H9 (cell line): ENCODE measurements at regions not wholly inside any gene's neighbourhood (a gene's known extent, or its start where the extent isn't known, plus 50 kb on each side); places are given as distances from the start of the nearest gene placed in this dataset.

Experiments
- DNase-seq: peaks from one replicate; pipeline ENCODE4 v3.0.0-alpha.2; 2017
- H2AFZ ChIP-seq: one replicate; pipeline ENCODE4 v1.6.1; 2013; ENCODE audit warnings: mild to moderate bottlenecking, low read length, control low read depth, moderate library complexity
- H2AK5ac ChIP-seq: 2 replicates; pipeline ENCODE4 v1.6.1; 2013; ENCODE audit warnings: low read length, control low read depth, mixed read lengths; ENCODE audit not compliant: insufficient read length
- H2BK120ac ChIP-seq: one replicate; pipeline ENCODE4 v1.6.1; 2013; ENCODE audit warnings: low read depth, mild to moderate bottlenecking, low read length, control low read depth, inconsistent platforms; ENCODE audit not compliant: poor library complexity, severe bottlenecking
- H2BK12ac ChIP-seq: 2 replicates; pipeline ENCODE4 v1.6.1; 2013; ENCODE audit warnings: low read length, control low read depth, mixed read lengths, low read depth; ENCODE audit not compliant: insufficient read length
- H2BK15ac ChIP-seq: 2 replicates; pipeline ENCODE4 v1.6.1; 2013; ENCODE audit warnings: low read depth, low read length, control low read depth
- H2BK20ac ChIP-seq: one replicate; pipeline ENCODE4 v1.6.1; 2013; ENCODE audit warnings: low read depth, mild to moderate bottlenecking, low read length, control low read depth, inconsistent platforms; ENCODE audit not compliant: poor library complexity, severe bottlenecking
- H2BK5ac ChIP-seq: 2 replicates; pipeline ENCODE4 v1.6.1; 2013; ENCODE audit warnings: low read length, control low read depth, mixed read lengths; ENCODE audit not compliant: insufficient read length
- H3K14ac ChIP-seq: 2 replicates; pipeline ENCODE4 v1.6.1; 2013; ENCODE audit warnings: low read length, control low read depth; ENCODE audit not compliant: insufficient read depth
- H3K18ac ChIP-seq: 2 replicates; pipeline ENCODE4 v1.6.1; 2013; ENCODE audit warnings: low read depth, mild to moderate bottlenecking, mixed read lengths, low read length, control low read depth; ENCODE audit not compliant: insufficient read length
- H3K23ac ChIP-seq: 2 replicates; pipeline ENCODE4 v1.6.1; 2013; ENCODE audit warnings: low read length, control low read depth, mixed read lengths, low read depth; ENCODE audit not compliant: insufficient read length
- H3K23me2 ChIP-seq: 2 replicates; pipeline ENCODE4 v1.6.1; 2013; ENCODE audit warnings: low read depth, mild to moderate bottlenecking, mixed read lengths, low read length, control low read depth; ENCODE audit not compliant: insufficient read length, poor library complexity, severe bottlenecking
- H3K27ac ChIP-seq: 2 replicates; pipeline ENCODE4 v1.5.1; 2013; ENCODE audit warnings: low read length, control low read depth, mixed read lengths, low read depth; ENCODE audit not compliant: insufficient read length
- H3K27me3 ChIP-seq: 2 replicates; pipeline ENCODE4 v1.6.1; 2013; ENCODE audit warnings: low read length, control low read depth, inconsistent platforms; ENCODE audit not compliant: insufficient read depth
- H3K4ac ChIP-seq: 2 replicates; pipeline ENCODE4 v1.6.1; 2013; ENCODE audit warnings: low read depth, mild to moderate bottlenecking, control low read depth, inconsistent platforms, low read length, moderate library complexity
- H3K4me1 ChIP-seq: 2 replicates; pipeline ENCODE4 v1.6.1; 2013; ENCODE audit warnings: low read length, control low read depth, inconsistent platforms; ENCODE audit not compliant: insufficient read depth
- H3K4me2 ChIP-seq: 2 replicates; pipeline ENCODE4 v1.6.1; 2013; ENCODE audit warnings: low read length, control low read depth, mixed read lengths; ENCODE audit not compliant: insufficient read length, insufficient read depth
- H3K56ac ChIP-seq: 2 replicates; pipeline ENCODE4 v1.6.1; 2013; ENCODE audit warnings: low read depth, mild to moderate bottlenecking, mixed read lengths, low read length, control low read depth; ENCODE audit not compliant: insufficient read length
- H3K79me1 ChIP-seq: 2 replicates; pipeline ENCODE4 v1.6.1; 2013; ENCODE audit warnings: low read depth, mild to moderate bottlenecking, moderate library complexity, low read length, control low read depth, inconsistent platforms; ENCODE audit not compliant: insufficient read depth, poor library complexity, severe bottlenecking
- H3K79me2 ChIP-seq: 2 replicates; pipeline ENCODE4 v1.6.1; 2013; ENCODE audit warnings: low read length, control low read depth, inconsistent platforms; ENCODE audit not compliant: insufficient read depth
- H3K9ac ChIP-seq: 2 replicates; pipeline ENCODE4 v1.6.1; 2013; ENCODE audit warnings: low read length, control low read depth, mixed read lengths; ENCODE audit not compliant: insufficient read length; ENCODE audit errors: extremely low read depth
- H3K9me3 ChIP-seq: one replicate; pipeline ENCODE4 v1.6.1; 2013; ENCODE audit warnings: low read depth, low read length, inconsistent platforms; ENCODE audit not compliant: control insufficient read depth
- H3T11ph ChIP-seq: one replicate; pipeline ENCODE4 v1.6.1; 2013; ENCODE audit warnings: mild to moderate bottlenecking, low read length, control low read depth, inconsistent platforms
- H4K20me1 ChIP-seq: one replicate; pipeline ENCODE4 v1.6.1; 2013; ENCODE audit not compliant: control insufficient read depth, insufficient read length, insufficient read depth
- H4K5ac ChIP-seq: 2 replicates; pipeline ENCODE4 v1.6.1; 2013; ENCODE audit warnings: low read depth, mild to moderate bottlenecking, mixed read lengths, low read length, control low read depth; ENCODE audit not compliant: insufficient read length
- H4K8ac ChIP-seq: replicated peaks from 2 replicates; pipeline ENCODE4 v1.6.1; 2013; ENCODE audit warnings: low read length, control low read depth, mixed read lengths, low read depth; ENCODE audit not compliant: insufficient read length
- H4K91ac ChIP-seq: 2 replicates; pipeline ENCODE4 v1.6.1; 2013; ENCODE audit warnings: low read depth, mild to moderate bottlenecking, moderate library complexity, mixed read lengths, low read length, control low read depth; ENCODE audit not compliant: insufficient read length
- H3K27ac Mint-ChIP-seq, 3 experiments: 2 replicates in 2 of 3; 3 replicates in 1 of 3; pipeline ENCODE4 v1.8.0; 2020 to 2021; ENCODE audit warnings: mixed read lengths in 3 of 3, mild to moderate bottlenecking in 1 of 3, moderate library complexity in 1 of 3
- H3K27me3 Mint-ChIP-seq: 2 replicates; pipeline ENCODE4 v1.8.0; 2021; ENCODE audit warnings: low read depth, mild to moderate bottlenecking, moderate library complexity, mixed read lengths
- H3K36me3 Mint-ChIP-seq, 3 experiments: 2 replicates in 2 of 3; 3 replicates in 1 of 3; pipeline ENCODE4 v1.8.0; 2020 to 2021; ENCODE audit warnings: low read depth in 3 of 3, mixed read lengths in 3 of 3; ENCODE audit not compliant: insufficient read depth in 1 of 3
- H3K4me1 Mint-ChIP-seq, 2 experiments: 2 replicates each; pipeline ENCODE4 v1.8.0; 2020; ENCODE audit warnings: mixed read lengths in 2 of 2
- H3K4me3 Mint-ChIP-seq, 2 experiments: 2 replicates in 1 of 2; 3 replicates in 1 of 2; pipeline ENCODE4 v1.8.0; 2020 to 2021; ENCODE audit warnings: mild to moderate bottlenecking in 2 of 2, mixed read lengths in 2 of 2, moderate library complexity in 1 of 2
- H3K9me3 Mint-ChIP-seq, 2 experiments: 2 replicates in 1 of 2; 3 replicates in 1 of 2; pipeline ENCODE4 v1.8.0; 2020; ENCODE audit warnings: mild to moderate bottlenecking in 2 of 2, mixed read lengths in 2 of 2, moderate library complexity in 1 of 2
- CTCF ChIP-seq: fragments of 200-600 bp; sonication (generic); conservative IDR thresholded peaks from 3 replicates; pipeline ENCODE4 v1.8.0; 2021; ENCODE audit warnings: antibody characterized with exemption, mild to moderate bottlenecking
- WGBS: extraction: QIAGEN DNeasy Blood & Tissue Kit; methylation state at CpG from one replicate; pipeline ENCODE4 v1.1.7; 2013; ENCODE audit warnings: missing lambda C conversion rate, low lambda C conversion rate, mixed read lengths; ENCODE audit not compliant: insufficient read length; ENCODE audit errors: extremely low coverage; 5-methylcytosine and 5-hydroxymethylcytosine counted together

GRCh38 chr3:182292591-182292990 is 500.7 kb upstream of the ATP11B start:
- H3K79me2 ChIP-seq, result no peaks in the 10 kb centered on the region
- Mint-ChIP-seq H3K27me3 (no peaks in the 10 kb centered on the region), H3K9me3 (no peaks in the 10 kb centered on the region), H3K4me1 (no peaks in the 10 kb centered on the region), H3K36me3 (no peaks in the 10 kb centered on the region), H3K4me3 (no peak overlapping the region), H3K27ac (no peak overlapping the region)
- H2BK20ac ChIP-seq, result no peak overlapping the region
- H2BK12ac ChIP-seq, result no peak overlapping the region
- TF ChIP-seq CTCF, result no peak
- H3K9ac ChIP-seq, result no peak overlapping the region
- H3K18ac ChIP-seq, result no peak overlapping the region
- H3K56ac ChIP-seq, result no peak overlapping the region
- 0 out of 2 replicates have a peak, but pooled peaks cover 2% of the 10 kb centered on the region for H3K27me3 ChIP-seq
- H4K91ac ChIP-seq, result no peak overlapping the region
- no peak overlapping the region for H2AK5ac ChIP-seq
- H2BK120ac ChIP-seq, result no peak overlapping the region
- H4K8ac ChIP-seq, result no peak overlapping the region
- no peaks in the 10 kb centered on the region for H3K23me2 ChIP-seq
- no peak for DNase-seq
- H3T11ph ChIP-seq, result no peak overlapping the region
- H3K27ac ChIP-seq, result no peak overlapping the region
- no peaks in the 10 kb centered on the region for H4K20me1 ChIP-seq
- no peak overlapping the region for H2BK5ac ChIP-seq
- H3K23ac ChIP-seq, result no peak overlapping the region
- no peaks in the 10 kb centered on the region for H3K9me3 ChIP-seq
- H3K14ac ChIP-seq, result no peak overlapping the region
- no peaks in the 10 kb centered on the region for H3K79me1 ChIP-seq
- H3K4ac ChIP-seq, result no peak overlapping the region
- H4K5ac ChIP-seq, result no peak overlapping the region
- no peak overlapping the region for H3K4me2 ChIP-seq
- H3K4me1 ChIP-seq, result no peaks in the 10 kb centered on the region
- no peak overlapping the region for H2BK15ac ChIP-seq
- WGBS, result no CpG with 5 or more reads among the region's 1 CpG
- no peak overlapping the region for H2AFZ ChIP-seq
